ENCODE measurements at regions not wholly inside any gene's neighbourhood (a gene's known extent, or its start where the extent isn't known, plus 50 kb on each side); places are given as distances from the start of the nearest gene placed in this dataset.

- no peak for TF ChIP-seq CTCF (conservative IDR thresholded peaks at IDR 0.05 in 1 of 2, IDR thresholded peaks at IDR 0.05 in 1 of 2; ENCODE audit: extremely low read depth in 1 of 2, insufficient read depth in 1 of 2, low read depth in 1 of 2, low read length in 2 of 2)
- TF ChIP-seq EZH2 (IDR thresholded peaks at IDR 0.05; ENCODE audit: borderline replicate concordance, low read length) = no peak
Measured at GRCh38 chr7:16235147-16236114, 185.9 kb downstream of the CRPPA start.
